NCI-H128 (cell line): ENCODE measurements at regions not wholly inside any gene's neighbourhood (a gene's known extent, or its start where the extent isn't known, plus 50 kb on each side); places are given as distances from the start of the nearest gene placed in this dataset.

Experiments
- DNase-seq: peaks from one replicate; lab custom pipeline; 2025; ENCODE audit not compliant: unreplicated experiment; lab: John Stamatoyannopoulos, UW

- no peak for DNase-seq
These were observed 126.4 kb upstream of the RAI14 start for GRCh38 chr5:34529581-34530331.

- DNase-seq = no peak
These were observed 125.5 kb upstream of the RAI14 start for GRCh38 chr5:34530637-34531036.

GRCh38 chr5:34531751-34532360 is 124.3 kb upstream of the RAI14 start:
- no peak for DNase-seq

- DNase-seq = no peak
These were observed 122.3 kb upstream of the RAI14 start for GRCh38 chr5:34533582-34534522.

GRCh38 chr5:34534523-34535103 is 121.5 kb upstream of the RAI14 start:
- no peak for DNase-seq

GRCh38 chr5:34535433-34535832 is 120.7 kb upstream of the RAI14 start:
- no peak for DNase-seq

- no peak for DNase-seq
These were observed 120.0 kb upstream of the RAI14 start for GRCh38 chr5:34535944-34536623.

GRCh38 chr5:34536699-34537098 is 119.4 kb upstream of the RAI14 start:
- no peak for DNase-seq

GRCh38 chr5:34538026-34538672 is 118.0 kb upstream of the RAI14 start:
- no peak for DNase-seq

GRCh38 chr5:34539183-34539582 is 116.9 kb upstream of the RAI14 start:
- DNase-seq = no peak

- DNase-seq = no peak
These were observed 115.1 kb upstream of the RAI14 start for GRCh38 chr5:34541067-34541466.

- no peak for DNase-seq
These were observed 113.3 kb upstream of the RAI14 start for GRCh38 chr5:34542818-34543217.

GRCh38 chr5:34543687-34544086 is 112.4 kb upstream of the RAI14 start:
- DNase-seq = no peak

GRCh38 chr5:34544403-34544802 is 111.7 kb upstream of the RAI14 start:
- DNase-seq = no peak

GRCh38 chr5:34545164-34545563 is 111.0 kb upstream of the RAI14 start:
- no peak for DNase-seq

- no peak for DNase-seq
These were observed 110.5 kb upstream of the RAI14 start for GRCh38 chr5:34545626-34546025.

GRCh38 chr5:34547300-34548085 is 108.6 kb upstream of the RAI14 start:
- no peak for DNase-seq

GRCh38 chr5:34548086-34548403 is 108.1 kb upstream of the RAI14 start:
- no peak for DNase-seq

- DNase-seq = no peak
These were observed 105.9 kb upstream of the RAI14 start for GRCh38 chr5:34550247-34550646.

GRCh38 chr5:34550964-34551363 is 105.2 kb upstream of the RAI14 start:
- DNase-seq = no peak
